GM23338 (cell line): ENCODE measurements at regions not wholly inside any gene's neighbourhood (a gene's known extent, or its start where the extent isn't known, plus 50 kb on each side); places are given as distances from the start of the nearest gene placed in this dataset.

ENCODE experiments used
- ATAC-seq: fragments of 200-7000 bp; cut with Tn5 transposase; 3 replicates; pipeline ENCODE4 v1.9.1; 2020
- DNase-seq: peaks from one replicate; pipeline ENCODE4 v3.0.0-alpha.2; 2015; ENCODE audit warnings: low spot score
- H2AFZ ChIP-seq: fragments of 200-600 bp; sonication (generic); 2 replicates; pipeline ENCODE4 v1.8.0; 2016; ENCODE audit warnings: antibody characterized with exemption, mild to moderate bottlenecking, moderate library complexity
- H3F3A ChIP-seq: fragments of 200-600 bp; sonication (generic); replicated peaks from 2 replicates; pipeline ENCODE4 v1.8.0; 2017; ENCODE audit warnings: antibody characterized with exemption, mixed run types, low read depth
- H3K27ac ChIP-seq: fragments of 200-600 bp; sonication (generic); 2 replicates; pipeline ENCODE4 v1.6.1; 2016; ENCODE audit warnings: low read depth
- H3K27me3 ChIP-seq: fragments of 200-600 bp; sonication (generic); 2 replicates; pipeline ENCODE4 v1.8.0; 2016; ENCODE audit warnings: mild to moderate bottlenecking, mixed run types, moderate library complexity; ENCODE audit not compliant: insufficient read depth
- H3K36me3 ChIP-seq: fragments of 200-600 bp; sonication (generic); 2 replicates; pipeline ENCODE4 v1.8.0; 2016; ENCODE audit warnings: mild to moderate bottlenecking; ENCODE audit not compliant: insufficient read depth
- H3K4me1 ChIP-seq: fragments of 200-600 bp; sonication (generic); 2 replicates; pipeline ENCODE4 v1.8.0; 2016; ENCODE audit warnings: mild to moderate bottlenecking, moderate library complexity; ENCODE audit not compliant: insufficient read depth
- H3K4me2 ChIP-seq: fragments of 200-600 bp; sonication (generic); 2 replicates; pipeline ENCODE4 v1.7.1; 2017; ENCODE audit warnings: mixed run types
- H3K4me3 ChIP-seq: fragments of 200-600 bp; sonication (generic); 2 replicates; pipeline ENCODE4 v1.6.1; 2016; ENCODE audit warnings: mixed run types
- H3K79me2 ChIP-seq: fragments of 200-600 bp; sonication (generic); replicated peaks from 2 replicates; pipeline ENCODE4 v1.8.0; 2017; ENCODE audit warnings: mild to moderate bottlenecking; ENCODE audit not compliant: insufficient read depth
- H3K9me2 ChIP-seq: fragments of 200-600 bp; sonication (generic); 2 replicates; pipeline ENCODE4 v1.8.0; 2017; ENCODE audit not compliant: insufficient read depth
- H4K20me1 ChIP-seq: fragments of 200-600 bp; sonication (generic); replicated peaks from 2 replicates; pipeline ENCODE4 v1.8.0; 2017; ENCODE audit warnings: mild to moderate bottlenecking; ENCODE audit not compliant: insufficient read depth
- H3K27ac Mint-ChIP-seq: 2 replicates; pipeline ENCODE4 v1.8.0; 2020; ENCODE audit warnings: inconsistent platforms, mild to moderate bottlenecking, moderate library complexity, mixed read lengths
- H3K27me3 Mint-ChIP-seq: 3 replicates; pipeline ENCODE4 v1.8.0; 2022; ENCODE audit warnings: low read depth, mild to moderate bottlenecking, moderate library complexity, mixed read lengths, inconsistent platforms; ENCODE audit not compliant: insufficient read depth, poor library complexity
- H3K36me3 Mint-ChIP-seq: 3 replicates; pipeline ENCODE4 v1.8.0; 2021; ENCODE audit warnings: low read depth, mild to moderate bottlenecking, inconsistent platforms, moderate library complexity, mixed read lengths
- H3K4me1 Mint-ChIP-seq: 3 replicates; pipeline ENCODE4 v1.8.0; 2020; ENCODE audit warnings: mild to moderate bottlenecking, inconsistent platforms, mixed read lengths
- H3K4me3 Mint-ChIP-seq: 3 replicates; pipeline ENCODE4 v1.8.0; 2021; ENCODE audit warnings: moderate library complexity, mild to moderate bottlenecking, inconsistent platforms, mixed read lengths
- H3K9me3 Mint-ChIP-seq: 3 replicates; pipeline ENCODE4 v1.8.0; 2020; ENCODE audit warnings: moderate library complexity, mild to moderate bottlenecking, inconsistent platforms, mixed read lengths
- CREB1 ChIP-seq: fragments of 250-450 bp; sonication (Bioruptor Pico); IDR thresholded peaks from 2 replicates; pipeline ENCODE4 v1.5.0; 2020; ENCODE audit warnings: low read depth, mild to moderate bottlenecking, moderate library complexity
- CTCF ChIP-seq, 2 experiments: fragments of 200-600 bp in 1 of 2; sonication (generic) in 1 of 2; conservative IDR thresholded peaks; 2 replicates each; pipeline versions ENCODE4 v1.5.1 to v1.6.1; 2016 to 2017; ENCODE audit warnings: antibody characterized with exemption in 2 of 2, low read depth in 2 of 2, mild to moderate bottlenecking in 2 of 2, moderate library complexity in 1 of 2
- EZH2 ChIP-seq: fragments of 200-600 bp; sonication (generic); IDR thresholded peaks from one replicate; pipeline ENCODE4 v1.8.0; 2017; ENCODE audit warnings: antibody characterized with exemption, mild to moderate bottlenecking, low read depth; ENCODE audit not compliant: unreplicated experiment
- EZH2phosphoT487 ChIP-seq: fragments of 200-600 bp; sonication (generic); IDR thresholded peaks from one replicate; pipeline ENCODE4 v1.8.1; 2018; ENCODE audit warnings: antibody characterized with exemption; ENCODE audit not compliant: unreplicated experiment
- ZNF331 ChIP-seq: fragments of 250-450 bp; sonication (Bioruptor Pico); IDR thresholded peaks from 2 replicates; pipeline ENCODE4 v1.5.0; 2020; ENCODE audit warnings: low read depth, mild to moderate bottlenecking, moderate library complexity
- ZNF462 ChIP-seq: fragments of 250-450 bp; sonication (Bioruptor Pico); IDR thresholded peaks from 2 replicates; pipeline ENCODE4 v1.5.0; 2020; ENCODE audit warnings: mild to moderate bottlenecking, moderate library complexity

- H3K4me3 Mint-ChIP-seq, result no peak overlapping the region
- TF ChIP-seq ZNF462 (CRISPR knock-in tag), result no peak
- TF ChIP-seq CREB1 (CRISPR knock-in tag), result no peak
- no peak for TF ChIP-seq ZNF331 (CRISPR knock-in tag)
- no peak for TF ChIP-seq EZH2
- no peak for TF ChIP-seq EZH2phosphoT487
- no peak for TF ChIP-seq CTCF (conservative IDR thresholded peaks at IDR 0.05; ENCODE audit: low read depth in 2 of 2)
- Histone ChIP-seq H3K9me2 (no peaks in the 10 kb centered on the region), H3K4me1 (no peaks in the 10 kb centered on the region), H2AFZ (no peak overlapping the region), H3K4me2 (no peak overlapping the region), H3K27ac (no peak overlapping the region), H3F3A (no peaks in the 10 kb centered on the region), H3K27me3 (no peaks in the 10 kb centered on the region), H3K36me3 (no peaks in the 10 kb centered on the region), H4K20me1 (no peaks in the 10 kb centered on the region), H3K4me3 (no peak overlapping the region), H3K79me2 (no peaks in the 10 kb centered on the region)
- ATAC-seq (no peak), DNase-seq (no peak)
- no peaks in the 10 kb centered on the region for H3K36me3 Mint-ChIP-seq
- no peaks in the 10 kb centered on the region; the same call in 2 of the 3 replicates for H3K4me1 Mint-ChIP-seq
- H3K27me3 Mint-ChIP-seq, result peaks cover 4% of the 10 kb centered on the region
- H3K27ac Mint-ChIP-seq, result no peak overlapping the region
- peaks cover 17% of the 10 kb centered on the region for H3K9me3 Mint-ChIP-seq
Observed at GRCh38 chr10:78196396-78196795, 162.7 kb downstream of the RPS24 start.
